ENCODE measurements at regions not wholly inside any gene's neighbourhood (a gene's known extent, or its start where the extent isn't known, plus 50 kb on each side); places are given as distances from the start of the nearest gene placed in this dataset.

DNA sequence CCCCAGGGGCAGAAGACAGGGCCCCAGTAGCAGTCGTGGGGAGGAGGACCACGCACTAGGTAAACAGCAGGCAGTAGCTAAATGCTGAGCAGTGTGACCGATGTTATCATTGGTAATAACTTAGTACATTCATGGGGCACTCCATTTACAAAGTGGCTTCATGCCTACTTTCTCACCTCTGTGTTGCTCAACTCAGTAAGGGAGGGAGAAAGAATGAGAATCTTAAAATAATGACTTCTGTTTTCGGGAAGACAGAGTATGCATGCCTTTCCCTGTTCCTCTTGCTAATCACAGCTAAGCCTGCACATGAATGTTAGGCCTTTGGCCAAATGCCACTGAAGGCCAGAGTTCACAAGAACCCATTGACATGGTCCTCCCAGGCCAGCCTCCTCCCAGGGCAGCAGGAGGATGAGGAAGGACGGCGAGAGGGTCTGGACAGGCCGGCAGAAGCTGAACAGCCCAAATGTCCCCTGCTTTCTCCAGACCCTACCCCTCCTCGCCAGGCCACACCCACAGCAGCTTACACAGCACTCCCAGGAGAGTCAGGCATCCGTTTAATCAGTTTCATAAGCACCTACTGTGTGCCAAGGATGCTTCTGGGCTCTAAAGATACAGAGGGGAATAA, 183.4 kb downstream of the ANKRD60 start:
- Histone ChIP-seq H2BK5ac (ENCODE audit: low read depth, low read length) (0 out of 2 replicates have a peak overlapping the region, but pooled peaks have one; percentile 27), H3K56ac (replicated peaks; ENCODE audit: insufficient read length, low read depth, low read length) (no peak overlapping the region), H3K9ac (replicated peaks in 1 of 4; ENCODE audit: extremely low read depth in 1 of 4, low read depth in 3 of 4, low read length in 3 of 4) (no peak overlapping the region), H4K8ac (ENCODE audit: extremely low read depth, insufficient read depth, low read length) (no peak overlapping the region), H3K18ac (ENCODE audit: extremely low read depth, low read length) (no peak overlapping the region), H3K23me2 (ENCODE audit: low read depth, low read length) (no peaks in the 10 kb centered on the region), H3K14ac (ENCODE audit: insufficient read length) (no peak overlapping the region), H2AK5ac (ENCODE audit: low read depth, low read length) (no peak overlapping the region; the same call in 1 of the 2 replicates), H3K4me3 (ENCODE audit: extremely low read depth in 1 of 4, insufficient read depth in 2 of 4, low read depth in 3 of 4, low read length in 4 of 4) (no peak overlapping the region), H2BK20ac (ENCODE audit: low read length) (no peak overlapping the region), H2AFZ (ENCODE audit: low read length) (no peak overlapping the region), H3K27ac (ENCODE audit: low read depth, low read length) (no peak overlapping the region), H3K79me2 (ENCODE audit: control insufficient read depth in 1 of 2, insufficient read depth in 2 of 2, low read length in 2 of 2) (no peaks in the 10 kb centered on the region), H3K23ac (ENCODE audit: insufficient read length) (no peak overlapping the region), H4K5ac (ENCODE audit: insufficient read length, low read depth, low read length) (no peak overlapping the region), H3K79me1 (ENCODE audit: low read depth, low read length) (no peaks in the 10 kb centered on the region), H3K9me3 (ENCODE audit: insufficient read depth in 2 of 2, low read depth in 1 of 2, low read length in 1 of 2) (no peaks in the 10 kb centered on the region), H4K91ac (replicated peaks; ENCODE audit: insufficient read length, low read length) (no peak overlapping the region), H2BK120ac (replicated peaks; ENCODE audit: low read depth, low read length) (no peak overlapping the region), H2BK12ac (ENCODE audit: low read depth, low read length) (no peak overlapping the region), H3K4ac (replicated peaks; ENCODE audit: insufficient read length, low read depth, low read length) (no peak overlapping the region), H3K4me1 (replicated peaks in 1 of 4; ENCODE audit: control insufficient read depth in 3 of 4, insufficient read depth in 4 of 4, low read length in 3 of 4) (peaks cover 0 to 4% (median 3%) of the 10 kb centered on the region in 4 experiments; a peak in 4 of 7 replicates), H2BK15ac (ENCODE audit: low read length) (no peak overlapping the region), H3K27me3 (replicated peaks in 1 of 4; ENCODE audit: control insufficient read depth in 3 of 4, extremely low read depth in 1 of 4, insufficient read depth in 3 of 4, low read length in 3 of 4) (no peaks in the 10 kb centered on the region), H3K4me2 (ENCODE audit: insufficient read depth in 1 of 2, low read depth in 2 of 2, low read length in 2 of 2) (no peak overlapping the region), H3K36me3 (ENCODE audit: control insufficient read depth in 2 of 4, insufficient read depth in 4 of 4, low read length in 3 of 4) (no peaks in the 10 kb centered on the region), H4K20me1 (replicated peaks in 1 of 2; ENCODE audit: control insufficient read depth in 1 of 2, insufficient read depth in 2 of 2, low read length in 2 of 2) (no peaks in the 10 kb centered on the region)
- no peak for FAIRE-seq
- TF ChIP-seq ASH2L (IDR thresholded peaks at IDR 0.05; ENCODE audit: low read length) (no peak), JUN (IDR thresholded peaks at IDR 0.05; ENCODE audit: low read depth, low read length) (no peak), ZNF274 (IDR thresholded peaks at IDR 0.05; ENCODE audit: borderline replicate concordance, extremely low read depth, low read length) (no peak), EGR1 (IDR thresholded peaks at IDR 0.05; ENCODE audit: borderline replicate concordance, low read depth, low read length) (no peak)
- WGBS, 2 experiments (ENCODE audit: extremely low coverage in 1 of 2, insufficient coverage in 1 of 2, insufficient read length in 1 of 2, insufficient replicate concordance in 2 of 2, low coverage in 1 of 2, low lambda C conversion rate in 2 of 2, missing lambda C conversion rate in 1 of 2), result 89% methylated on average over 9 of the region's 9 CpGs; no CpG with 5 or more reads in 1 of the 2 experiments
- DNase-seq (ENCODE audit: low read depth in 1 of 2, low spot score in 2 of 2), result peak in 1 of 2 experiments; percentile 33
- CTCF ChIA-PET (ENCODE audit: partially characterized antibody), result interaction anchor here (0.8 to 2.2 kb wide), 5 partner anchors 8 to 46 kb away, joined by 3 to 10 read pairs (median 4); no protein-coding TSS in a partner anchor
- POLR2A ChIA-PET (ENCODE audit: partially characterized antibody), result no interaction called here

All from H1 (cell line).